ENCODE measurements at regions not wholly inside any gene's neighbourhood (a gene's known extent, or its start where the extent isn't known, plus 50 kb on each side); places are given as distances from the start of the nearest gene placed in this dataset.

DNA sequence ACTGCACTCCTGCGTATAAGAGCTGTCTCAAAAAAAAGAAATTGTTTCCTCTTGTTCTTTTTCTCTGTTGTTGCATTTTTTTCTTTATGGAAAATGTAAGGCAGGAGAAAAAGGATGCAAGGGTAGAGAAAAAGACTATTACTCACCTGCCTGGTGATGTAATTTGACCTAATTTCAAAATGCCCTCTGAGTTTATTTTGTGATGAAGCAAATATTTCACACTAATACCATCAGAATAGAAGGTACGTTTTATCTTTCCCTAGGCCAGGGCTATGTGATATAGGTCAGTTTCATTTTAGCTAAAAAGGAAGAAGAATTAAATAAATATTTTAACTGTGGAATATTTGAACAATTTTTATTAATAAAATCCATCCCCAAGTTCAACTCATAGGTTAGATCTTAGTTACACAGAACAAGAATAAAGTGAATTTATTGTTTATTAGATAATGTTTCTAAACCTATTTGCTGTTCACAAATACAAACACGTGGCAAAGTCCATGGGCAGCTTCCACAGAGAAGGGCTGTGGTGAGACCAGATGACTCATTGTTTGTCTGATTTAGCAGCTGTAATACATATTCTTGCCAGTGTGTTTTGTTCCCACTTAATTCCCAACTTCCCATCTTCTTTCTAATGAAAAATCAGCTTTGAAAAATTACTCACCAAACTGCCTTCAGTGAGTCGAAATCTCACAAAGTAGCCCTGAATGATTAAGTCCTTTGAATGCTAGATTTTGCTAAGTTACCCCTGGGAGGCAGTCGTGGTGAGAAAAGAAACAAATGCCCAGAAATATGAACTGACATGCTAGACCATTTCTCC is 52.8 kb upstream of the CCDC112 start:
- Histone ChIP-seq H3K9me3 (no peaks in the 10 kb centered on the region), H3K36me3 (no peaks in the 10 kb centered on the region), H3K4me3 (no peak overlapping the region), H3K27me3 (replicated peaks; ENCODE audit: insufficient read depth) (no peaks in the 10 kb centered on the region), H3K27ac (no peak overlapping the region), H3K4me1 (ENCODE audit: control insufficient read depth in 1 of 2, low read depth in 2 of 2) (no peaks in the 10 kb centered on the region)
- ATAC-seq (ENCODE audit: insufficient number of reproducible peaks, low FRiP score, low read depth) (no peak), DNase-seq (ENCODE audit: low spot score) (no peak)
- TF ChIP-seq, protein P1, sequence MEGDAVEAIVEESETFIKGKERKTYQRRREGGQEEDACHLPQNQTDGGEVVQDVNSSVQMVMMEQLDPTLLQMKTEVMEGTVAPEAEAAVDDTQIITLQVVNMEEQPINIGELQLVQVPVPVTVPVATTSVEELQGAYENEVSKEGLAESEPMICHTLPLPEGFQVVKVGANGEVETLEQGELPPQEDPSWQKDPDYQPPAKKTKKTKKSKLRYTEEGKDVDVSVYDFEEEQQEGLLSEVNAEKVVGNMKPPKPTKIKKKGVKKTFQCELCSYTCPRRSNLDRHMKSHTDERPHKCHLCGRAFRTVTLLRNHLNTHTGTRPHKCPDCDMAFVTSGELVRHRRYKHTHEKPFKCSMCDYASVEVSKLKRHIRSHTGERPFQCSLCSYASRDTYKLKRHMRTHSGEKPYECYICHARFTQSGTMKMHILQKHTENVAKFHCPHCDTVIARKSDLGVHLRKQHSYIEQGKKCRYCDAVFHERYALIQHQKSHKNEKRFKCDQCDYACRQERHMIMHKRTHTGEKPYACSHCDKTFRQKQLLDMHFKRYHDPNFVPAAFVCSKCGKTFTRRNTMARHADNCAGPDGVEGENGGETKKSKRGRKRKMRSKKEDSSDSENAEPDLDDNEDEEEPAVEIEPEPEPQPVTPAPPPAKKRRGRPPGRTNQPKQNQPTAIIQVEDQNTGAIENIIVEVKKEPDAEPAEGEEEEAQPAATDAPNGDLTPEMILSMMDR (IDR thresholded peaks at IDR 0.05) = no peak

DNA sequence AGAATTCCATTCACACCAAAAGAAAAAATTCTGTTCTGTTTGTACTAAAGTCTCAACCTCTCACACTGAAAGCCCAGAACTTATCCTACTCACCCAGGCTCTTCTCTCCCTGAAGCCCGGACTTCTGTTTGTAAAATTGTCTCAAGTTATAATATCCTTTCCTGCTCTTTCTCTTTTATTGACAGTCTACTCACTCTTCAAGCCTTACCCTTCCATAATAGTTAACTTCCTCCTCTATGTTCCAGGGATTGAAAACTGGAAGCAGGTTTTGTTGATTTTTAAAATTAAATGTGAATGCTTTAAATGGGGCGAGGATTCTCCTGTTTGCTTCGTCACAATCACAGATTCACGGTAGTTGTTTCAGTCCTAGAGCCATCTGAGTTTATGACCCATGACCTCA is 51.7 kb upstream of the CCDC112 start:
- no peaks in the 10 kb centered on the region for H3K36me3 ChIP-seq
- H3K27ac ChIP-seq = no peak overlapping the region
- H3K9me3 ChIP-seq = no peaks in the 10 kb centered on the region
- H3K4me1 ChIP-seq (ENCODE audit: control insufficient read depth in 1 of 2, low read depth in 2 of 2) = no peaks in the 10 kb centered on the region
- no peak for DNase-seq (ENCODE audit: low spot score)
- H3K4me3 ChIP-seq = no peak overlapping the region
- TF ChIP-seq, protein P1 (IDR thresholded peaks at IDR 0.05) = no peak
- ATAC-seq (ENCODE audit: insufficient number of reproducible peaks, low FRiP score, low read depth) = no peak
- H3K27me3 ChIP-seq (replicated peaks; ENCODE audit: insufficient read depth) = no peaks in the 10 kb centered on the region
